ENCODE measurements at regions not wholly inside any gene's neighbourhood (a gene's known extent, or its start where the extent isn't known, plus 50 kb on each side); places are given as distances from the start of the nearest gene placed in this dataset.
"Not testable (repeated sequence)": the region's sequence is repeated elsewhere in the genome, so short reads cannot be mapped to it uniquely, and the experiment has no call there.

- POLR2A ChIA-PET, result no interaction called here
- CTCF ChIA-PET, result no interaction called here
Observed at GRCh38 chr10:32217216-32217615, 129.7 kb downstream of the EPC1 start.

- CTCF ChIA-PET, POLR2A ChIA-PET: not testable (repeated sequence)
Observed at GRCh38 chr10:32213838-32214237, 133.1 kb downstream of the EPC1 start.

- CTCF ChIA-PET, result interaction anchor here (1.4 to 1.8 kb wide), 3 partner anchors 21 to 348 kb away, joined by 3 read pairs; no protein-coding TSS in a partner anchor
- POLR2A ChIA-PET, result no interaction called here
Observed at GRCh38 chr10:32211046-32211363, 136.0 kb downstream of the EPC1 start.

GRCh38 chr10:32210306-32211045 lies 136.5 kb downstream of the EPC1 start:
- POLR2A ChIA-PET, result no interaction called here
- CTCF ChIA-PET, result interaction anchor here (1.4 to 1.8 kb wide), 3 partner anchors 20 to 348 kb away, joined by 3 read pairs; no protein-coding TSS in a partner anchor

- POLR2A ChIA-PET, result not testable (repeated sequence)
- CTCF ChIA-PET, result interaction anchor here (1.0 kb wide), 1 partner anchor 17 kb away, joined by 6 read pairs; no protein-coding TSS in a partner anchor
Observed at GRCh38 chr10:32208005-32208404, 139.0 kb downstream of the EPC1 start.

GRCh38 chr10:32207544-32207943 lies 139.4 kb downstream of the EPC1 start:
- ChIA-PET POLR2A (no interaction called here), CTCF (interaction anchor here (0.9 to 1.0 kb wide), 2 partner anchors 16 to 162 kb away, joined by 3 to 6 read pairs; no protein-coding TSS in a partner anchor)

GRCh38 chr10:32205670-32206069 lies 141.3 kb downstream of the EPC1 start:
- ChIA-PET CTCF (no interaction called here), POLR2A (no interaction called here)

GRCh38 chr10:32204606-32205005 lies 142.4 kb downstream of the EPC1 start:
- CTCF ChIA-PET, result no interaction called here
- POLR2A ChIA-PET, result no interaction called here

- CTCF ChIA-PET, result no interaction called here
- POLR2A ChIA-PET, result no interaction called here
Observed at GRCh38 chr10:32199714-32200394, 143.6 kb upstream of the KIF5B start.

- ChIA-PET POLR2A (no interaction called here), CTCF (no interaction called here)
Observed at GRCh38 chr10:32197423-32197822, 141.2 kb upstream of the KIF5B start.

- CTCF ChIA-PET, result interaction anchor here (0.8 to 2.0 kb wide), 3 partner anchors 16 to 128 kb away, joined by 3 to 6 read pairs (median 4); no protein-coding TSS in a partner anchor
- POLR2A ChIA-PET, result no interaction called here
Observed at GRCh38 chr10:32190890-32191491, 134.8 kb upstream of the KIF5B start.

GRCh38 chr10:32189400-32190084 lies 133.3 kb upstream of the KIF5B start:
- ChIA-PET CTCF (interaction anchor here (1.2 kb wide), 1 partner anchor 21 kb away, joined by 3 read pairs; no protein-coding TSS in a partner anchor), POLR2A (no interaction called here)

- POLR2A ChIA-PET, CTCF ChIA-PET: not testable (repeated sequence)
Observed at GRCh38 chr10:32188601-32189000, 132.4 kb upstream of the KIF5B start.

GRCh38 chr10:32187686-32188085 lies 131.5 kb upstream of the KIF5B start:
- CTCF ChIA-PET, result interaction anchor here (1.0 kb wide), 1 partner anchor 325 kb away, joined by 3 read pairs; no protein-coding TSS in a partner anchor
- POLR2A ChIA-PET, result no interaction called here

GRCh38 chr10:32183652-32184051 lies 127.4 kb upstream of the KIF5B start:
- CTCF ChIA-PET, result not testable (repeated sequence)
- POLR2A ChIA-PET, result interaction anchor here (0.6 kb wide), 1 partner anchor 10 kb away, joined by 3 read pairs; no protein-coding TSS in a partner anchor

GRCh38 chr10:32182476-32182875 lies 126.3 kb upstream of the KIF5B start:
- ChIA-PET POLR2A (no interaction called here), CTCF (no interaction called here)

GRCh38 chr10:32180390-32181280 lies 124.4 kb upstream of the KIF5B start:
- POLR2A ChIA-PET, result no interaction called here
- CTCF ChIA-PET, result no interaction called here

- POLR2A ChIA-PET, result interaction anchor here (0.6 kb wide), 1 partner anchor 71 kb away, joined by 3 read pairs; no protein-coding TSS in a partner anchor
- CTCF ChIA-PET, result no interaction called here
Observed at GRCh38 chr10:32179836-32180235, 123.6 kb upstream of the KIF5B start.

- CTCF ChIA-PET, result interaction anchor here (1.2 kb wide), 1 partner anchor 115 kb away, joined by 4 read pairs; no protein-coding TSS in a partner anchor
- POLR2A ChIA-PET, result not testable (repeated sequence)
Observed at GRCh38 chr10:32177594-32177993, 121.4 kb upstream of the KIF5B start.
